ENCODE measurements at regions not wholly inside any gene's neighbourhood (a gene's known extent, or its start where the extent isn't known, plus 50 kb on each side); places are given as distances from the start of the nearest gene placed in this dataset.

DNA sequence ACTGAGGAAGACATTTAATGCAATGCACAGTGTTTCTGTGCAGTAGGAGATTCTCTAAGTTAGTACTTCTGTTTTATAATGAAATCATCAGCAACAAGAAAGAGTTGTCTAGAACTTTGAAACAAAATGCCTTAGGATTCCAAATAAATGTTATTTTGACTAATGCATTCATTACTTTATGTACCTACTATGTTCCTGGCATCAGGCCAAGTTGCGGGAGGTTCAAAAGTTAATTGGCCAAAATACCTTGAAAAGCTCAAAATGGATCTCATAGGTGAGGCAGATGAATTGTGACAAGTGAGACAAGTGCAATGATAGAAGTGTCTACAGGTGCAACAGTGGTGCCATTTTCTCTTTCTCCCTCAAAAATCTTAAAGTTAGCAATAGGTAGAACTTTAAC lies 289.4 kb downstream of the TOX3 start:
- Histone ChIP-seq H3K27me3 (ENCODE audit: insufficient read depth, low read length) (no peaks in the 10 kb centered on the region), H3K4me1 (ENCODE audit: insufficient read depth, low read length) (peaks cover 12% of the 10 kb centered on the region; the same call in 1 of the 2 replicates), H3K9me3 (ENCODE audit: insufficient read depth, low read depth, low read length) (no peaks in the 10 kb centered on the region), H3K36me3 (ENCODE audit: insufficient read depth, low read depth, low read length) (no peaks in the 10 kb centered on the region), H3K4me3 (ENCODE audit: low read length) (no peak overlapping the region), H3K27ac (ENCODE audit: low read length) (no peak overlapping the region), H3K9ac (ENCODE audit: low read depth, low read length) (no peak overlapping the region)

DNA sequence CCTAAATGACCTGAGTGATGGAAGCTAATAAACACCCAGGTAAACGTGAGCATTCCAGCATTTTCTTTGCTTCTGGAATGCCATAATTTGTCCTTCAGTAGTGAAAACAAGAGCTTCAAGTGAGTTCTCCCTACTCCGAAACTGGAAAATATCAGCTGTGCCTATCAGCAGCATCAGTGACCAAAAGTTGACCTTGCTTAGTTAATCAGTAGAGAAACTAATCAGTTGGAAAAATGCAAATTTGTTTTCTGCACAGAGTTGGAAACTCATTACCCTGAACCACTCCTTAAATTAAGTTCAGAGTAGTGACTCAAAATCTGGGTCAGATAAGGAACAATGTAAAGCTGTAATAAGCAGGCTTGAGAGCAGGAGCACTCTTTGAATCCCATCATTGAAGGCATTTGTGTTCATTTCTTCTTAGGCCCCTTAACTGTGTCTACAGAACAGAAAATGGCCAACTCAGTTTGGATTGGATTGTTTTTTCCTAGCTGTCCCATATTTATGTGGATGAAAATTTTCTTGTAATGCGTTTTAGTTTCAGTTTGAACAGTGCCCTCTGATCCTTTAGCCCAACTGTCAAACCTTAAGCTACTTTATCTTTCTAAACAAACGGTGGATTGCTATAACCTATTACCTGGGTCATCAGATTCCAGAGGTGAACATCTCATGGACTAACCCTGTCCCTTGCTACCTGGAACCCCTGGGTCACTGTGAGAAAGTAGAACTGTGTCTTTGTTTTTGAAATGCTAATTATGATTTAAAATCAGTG lies 290.4 kb downstream of the TOX3 start:
- Histone ChIP-seq H3K27ac (ENCODE audit: low read length) (no peak overlapping the region), H3K36me3 (ENCODE audit: insufficient read depth, low read depth, low read length) (no peaks in the 10 kb centered on the region), H3K9ac (ENCODE audit: low read depth, low read length) (no peak overlapping the region), H3K4me3 (ENCODE audit: low read length) (no peak overlapping the region), H3K27me3 (ENCODE audit: insufficient read depth, low read length) (no peaks in the 10 kb centered on the region), H3K9me3 (ENCODE audit: insufficient read depth, low read depth, low read length) (no peaks in the 10 kb centered on the region), H3K4me1 (ENCODE audit: insufficient read depth, low read length) (peaks cover 18% of the 10 kb centered on the region; the same call in 1 of the 2 replicates)

DNA sequence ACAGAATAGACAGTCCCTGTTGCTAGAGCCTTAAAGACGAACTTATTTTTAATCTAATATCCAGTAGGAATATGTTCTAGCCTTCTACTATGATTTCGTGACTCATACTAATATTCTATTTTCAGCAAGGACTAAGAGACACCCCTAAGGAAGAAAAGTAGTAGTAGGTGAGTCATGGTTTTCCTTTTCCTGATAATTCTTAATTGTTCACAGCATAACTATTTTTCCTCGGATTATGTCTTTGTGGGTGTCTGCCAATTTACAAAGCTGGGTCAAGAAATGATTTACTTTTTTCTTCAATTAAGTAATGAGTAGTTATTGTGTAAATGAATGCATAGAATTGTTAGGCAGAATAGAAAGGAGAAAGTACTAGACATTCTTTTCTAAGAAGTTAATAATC lies 292.2 kb downstream of the TOX3 start:
- Histone ChIP-seq H3K36me3 (ENCODE audit: insufficient read depth, low read depth, low read length) (no peaks in the 10 kb centered on the region), H3K9me3 (ENCODE audit: insufficient read depth, low read depth, low read length) (no peaks in the 10 kb centered on the region), H3K4me3 (ENCODE audit: low read length) (no peak overlapping the region), H3K9ac (ENCODE audit: low read depth, low read length) (no peak overlapping the region), H3K27ac (ENCODE audit: low read length) (no peak overlapping the region), H3K4me1 (ENCODE audit: insufficient read depth, low read length) (peaks cover 25% of the 10 kb centered on the region), H3K27me3 (ENCODE audit: insufficient read depth, low read length) (no peaks in the 10 kb centered on the region)

DNA sequence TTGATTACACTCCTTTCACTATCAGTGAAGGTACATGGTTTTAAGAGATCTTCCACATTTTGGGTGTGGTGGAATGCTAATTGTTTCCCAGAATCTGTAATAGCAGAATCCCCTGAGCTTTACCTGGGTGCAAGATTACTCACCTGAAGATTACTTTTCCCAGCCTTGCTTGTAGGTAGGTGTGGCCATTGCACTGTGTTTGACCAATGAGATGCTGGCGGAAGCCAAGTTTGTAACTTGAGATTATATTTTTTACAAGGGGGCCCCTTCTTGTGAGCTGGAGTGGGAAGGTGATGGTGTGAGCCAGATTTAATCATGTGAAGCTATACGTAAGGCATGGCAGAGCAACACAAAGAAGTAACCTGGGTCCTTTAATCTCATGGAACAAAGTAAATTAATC lies 294.3 kb downstream of the TOX3 start:
- no peaks in the 10 kb centered on the region for H3K36me3 ChIP-seq (ENCODE audit: insufficient read depth, low read depth, low read length)
- H3K4me1 ChIP-seq (ENCODE audit: insufficient read depth, low read length): peaks cover 25% of the 10 kb centered on the region
- H3K9me3 ChIP-seq (ENCODE audit: insufficient read depth, low read depth, low read length): no peaks in the 10 kb centered on the region; the same call in 1 of the 2 replicates
- H3K27me3 ChIP-seq (ENCODE audit: insufficient read depth, low read length): no peaks in the 10 kb centered on the region
- no peak overlapping the region for H3K4me3 ChIP-seq (ENCODE audit: low read length)
- no peak overlapping the region for H3K27ac ChIP-seq (ENCODE audit: low read length)
- H3K9ac ChIP-seq (ENCODE audit: low read depth, low read length): 0 out of 2 replicates have a peak overlapping the region, but pooled peaks have one; percentile 37

DNA sequence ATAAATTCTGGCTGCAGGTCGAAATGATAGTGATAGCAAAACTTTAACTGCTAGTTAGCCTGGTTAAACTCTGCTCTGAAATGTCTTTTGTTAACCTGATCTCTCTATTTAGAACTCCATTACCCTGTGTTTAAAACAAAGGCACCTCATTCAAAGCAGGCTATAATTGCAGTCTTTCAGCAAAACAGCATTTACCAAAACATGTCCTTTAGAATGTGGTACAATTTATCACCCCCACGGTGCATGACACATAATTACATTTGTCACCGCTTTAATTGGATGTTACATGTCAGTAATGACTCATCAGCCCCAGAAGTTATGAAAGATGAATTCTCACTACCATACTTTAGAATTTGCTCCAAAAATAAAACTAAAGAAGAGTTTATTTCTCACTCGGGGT lies 295.4 kb downstream of the TOX3 start:
- Histone ChIP-seq H3K4me3 (ENCODE audit: low read length) (peak overlapping the region; percentile 23; the same call in 1 of the 2 replicates), H3K9me3 (ENCODE audit: insufficient read depth, low read depth, low read length) (no peaks in the 10 kb centered on the region; the same call in 1 of the 2 replicates), H3K36me3 (ENCODE audit: insufficient read depth, low read depth, low read length) (no peaks in the 10 kb centered on the region), H3K27me3 (ENCODE audit: insufficient read depth, low read length) (no peaks in the 10 kb centered on the region), H3K9ac (ENCODE audit: low read depth, low read length) (peak overlapping the region; percentile 57; the same call in 1 of the 2 replicates), H3K27ac (ENCODE audit: low read length) (peak overlapping the region; percentile 25), H3K4me1 (ENCODE audit: insufficient read depth, low read length) (peaks cover 25% of the 10 kb centered on the region)

DNA sequence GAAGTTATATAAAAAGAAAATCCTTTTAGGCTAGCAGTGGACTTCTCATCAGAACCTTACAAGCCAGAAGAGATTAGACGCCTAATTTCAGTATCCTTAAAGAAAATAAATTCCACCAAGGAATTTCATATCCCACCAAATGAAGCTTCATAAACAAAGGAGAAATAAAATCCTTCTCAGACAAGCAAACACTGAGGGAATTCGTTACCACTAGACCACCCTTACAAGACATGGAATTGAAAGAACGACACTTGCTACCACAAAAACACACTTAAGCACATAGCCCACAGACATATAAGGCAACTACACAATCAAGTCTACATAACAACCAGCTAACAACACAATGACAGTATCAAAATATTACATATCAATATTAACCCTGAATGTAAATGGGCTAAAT lies 299.2 kb downstream of the TOX3 start:
- no peaks in the 10 kb centered on the region for H3K27me3 ChIP-seq (ENCODE audit: insufficient read depth, low read length)
- H3K27ac ChIP-seq (ENCODE audit: low read length): no peak overlapping the region
- no peak overlapping the region for H3K4me3 ChIP-seq (ENCODE audit: low read length)
- H3K4me1 ChIP-seq (ENCODE audit: insufficient read depth, low read length): peaks cover 20% of the 10 kb centered on the region
- no peak overlapping the region for H3K9ac ChIP-seq (ENCODE audit: low read depth, low read length)
- no peaks in the 10 kb centered on the region for H3K36me3 ChIP-seq (ENCODE audit: insufficient read depth, low read depth, low read length)
- no peaks in the 10 kb centered on the region; the same call in 1 of the 2 replicates for H3K9me3 ChIP-seq (ENCODE audit: insufficient read depth, low read depth, low read length)

DNA sequence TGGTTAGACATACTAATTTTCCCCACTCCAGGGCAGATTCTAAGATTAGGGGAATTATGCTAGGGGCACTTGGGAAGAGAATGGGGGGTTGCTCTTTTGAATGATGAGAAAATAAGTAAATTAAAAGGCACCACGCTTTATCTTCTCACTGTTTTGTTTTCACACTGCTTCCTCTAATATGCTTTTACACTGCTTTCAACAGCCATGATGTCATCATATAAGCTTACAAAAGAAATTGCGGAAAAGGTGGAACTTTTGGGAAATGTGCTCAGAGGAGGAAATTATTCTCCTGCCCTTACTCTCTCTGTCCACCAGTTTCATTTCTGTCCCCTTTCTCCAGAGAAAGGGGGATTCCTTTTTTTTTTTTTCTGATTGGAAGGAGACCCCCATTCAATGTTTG lies 308.2 kb downstream of the TOX3 start:
- Histone ChIP-seq H3K9me3 (ENCODE audit: insufficient read depth, low read depth, low read length) (no peaks in the 10 kb centered on the region), H3K27me3 (ENCODE audit: insufficient read depth, low read length) (no peaks in the 10 kb centered on the region), H3K4me3 (ENCODE audit: low read length) (no peak overlapping the region), H3K36me3 (ENCODE audit: insufficient read depth, low read depth, low read length) (no peaks in the 10 kb centered on the region), H3K27ac (ENCODE audit: low read length) (no peak overlapping the region), H3K9ac (ENCODE audit: low read depth, low read length) (no peak overlapping the region), H3K4me1 (ENCODE audit: insufficient read depth, low read length) (no peaks in the 10 kb centered on the region)

DNA sequence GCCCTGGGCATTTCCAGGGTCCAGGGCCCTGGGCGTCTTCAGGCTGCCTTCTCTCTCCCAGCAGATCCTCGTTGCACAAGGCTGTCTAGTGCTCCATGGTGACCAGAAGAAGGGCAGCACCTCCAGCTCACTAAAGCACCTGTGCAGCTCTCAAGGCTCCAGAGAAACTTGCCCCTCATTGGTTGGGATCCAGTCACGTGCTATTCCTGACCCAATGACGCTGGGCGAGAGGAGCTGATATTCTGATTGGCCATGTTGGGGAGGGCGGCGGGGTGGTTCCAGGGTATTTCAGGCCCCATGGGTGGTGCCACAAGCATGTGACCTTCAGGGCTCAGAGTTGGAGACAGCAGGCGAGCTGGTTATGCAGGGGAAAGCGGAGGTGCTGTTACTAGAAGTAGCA lies 309.1 kb downstream of the TOX3 start:
- H3K4me1 ChIP-seq (ENCODE audit: insufficient read depth, low read length): no peaks in the 10 kb centered on the region
- H3K9me3 ChIP-seq (ENCODE audit: insufficient read depth, low read depth, low read length): no peaks in the 10 kb centered on the region
- H3K9ac ChIP-seq (ENCODE audit: low read depth, low read length): no peak overlapping the region
- no peak overlapping the region for H3K27ac ChIP-seq (ENCODE audit: low read length)
- H3K27me3 ChIP-seq (ENCODE audit: insufficient read depth, low read length): no peaks in the 10 kb centered on the region
- no peak overlapping the region for H3K4me3 ChIP-seq (ENCODE audit: low read length)
- H3K36me3 ChIP-seq (ENCODE audit: insufficient read depth, low read depth, low read length): no peaks in the 10 kb centered on the region

DNA sequence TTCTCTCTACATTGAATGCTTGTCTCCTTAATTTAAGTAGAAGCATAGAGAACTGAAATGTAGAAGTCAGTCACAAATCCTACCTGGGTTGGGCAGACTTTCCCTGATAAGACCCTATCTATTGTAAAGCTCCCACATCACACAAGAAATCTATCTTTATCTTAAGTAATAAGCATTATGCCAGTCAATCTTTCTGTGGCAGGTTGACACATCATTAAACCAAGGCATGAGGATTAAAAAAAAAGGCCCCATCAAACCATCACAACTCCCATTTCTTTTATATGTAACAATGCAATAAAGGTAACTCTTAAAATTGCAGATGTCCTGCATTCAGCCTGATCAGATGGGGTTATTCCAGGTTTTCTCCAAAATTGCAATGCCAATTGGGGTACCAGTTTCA lies 311.8 kb downstream of the TOX3 start:
- Histone ChIP-seq H3K4me3 (ENCODE audit: low read length) (no peak overlapping the region), H3K36me3 (ENCODE audit: insufficient read depth, low read depth, low read length) (no peaks in the 10 kb centered on the region), H3K9me3 (ENCODE audit: insufficient read depth, low read depth, low read length) (no peaks in the 10 kb centered on the region), H3K4me1 (ENCODE audit: insufficient read depth, low read length) (no peaks in the 10 kb centered on the region), H3K27me3 (ENCODE audit: insufficient read depth, low read length) (no peaks in the 10 kb centered on the region), H3K9ac (ENCODE audit: low read depth, low read length) (no peak overlapping the region), H3K27ac (ENCODE audit: low read length) (no peak overlapping the region)

DNA sequence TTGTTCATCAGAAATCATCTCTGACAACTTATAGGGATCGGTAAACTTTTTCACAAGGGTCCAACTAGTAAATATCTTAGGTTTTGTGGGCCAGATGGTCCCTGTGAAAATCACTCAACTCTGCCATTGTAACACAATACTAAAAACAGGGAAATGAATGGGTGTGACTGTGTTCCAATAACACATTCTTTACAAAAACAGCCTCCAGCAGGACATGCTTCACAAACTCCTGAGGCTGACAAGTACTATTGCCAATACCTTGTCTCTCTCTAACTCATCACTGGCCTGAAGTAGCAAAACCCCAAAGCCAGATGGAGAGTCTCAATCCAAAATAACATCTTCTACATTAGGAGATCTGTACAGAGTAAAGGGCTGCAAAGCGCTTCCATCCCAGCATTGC lies 312.3 kb downstream of the TOX3 start:
- no peak overlapping the region for H3K9ac ChIP-seq (ENCODE audit: low read depth, low read length)
- H3K4me1 ChIP-seq (ENCODE audit: insufficient read depth, low read length): no peaks in the 10 kb centered on the region
- H3K27ac ChIP-seq (ENCODE audit: low read length): no peak overlapping the region
- no peaks in the 10 kb centered on the region for H3K27me3 ChIP-seq (ENCODE audit: insufficient read depth, low read length)
- no peaks in the 10 kb centered on the region for H3K9me3 ChIP-seq (ENCODE audit: insufficient read depth, low read depth, low read length)
- H3K36me3 ChIP-seq (ENCODE audit: insufficient read depth, low read depth, low read length): no peaks in the 10 kb centered on the region
- H3K4me3 ChIP-seq (ENCODE audit: low read length): no peak overlapping the region

DNA sequence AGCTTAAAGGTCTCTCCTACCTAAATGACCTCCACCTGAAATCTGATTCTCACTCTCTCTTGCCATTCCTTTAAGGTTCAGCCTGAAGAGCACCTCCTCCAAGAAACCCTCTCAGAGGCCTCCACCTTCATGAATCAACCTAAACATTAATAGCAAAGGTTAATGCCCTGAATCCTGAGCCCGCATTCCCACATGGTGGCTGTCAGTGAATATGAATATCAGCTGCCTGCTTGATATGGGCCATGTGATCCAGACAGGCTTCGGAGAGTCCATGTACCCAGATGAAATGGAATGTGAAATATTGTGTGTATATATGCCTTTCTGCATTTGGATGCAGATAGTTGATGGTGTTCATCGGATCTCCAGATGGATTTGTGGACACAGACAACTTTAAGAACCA lies 317.5 kb downstream of the TOX3 start:
- no peak overlapping the region for H3K9ac ChIP-seq (ENCODE audit: low read depth, low read length)
- no peaks in the 10 kb centered on the region for H3K4me1 ChIP-seq (ENCODE audit: insufficient read depth, low read length)
- H3K27me3 ChIP-seq (ENCODE audit: insufficient read depth, low read length): no peaks in the 10 kb centered on the region
- no peaks in the 10 kb centered on the region for H3K36me3 ChIP-seq (ENCODE audit: insufficient read depth, low read depth, low read length)
- H3K4me3 ChIP-seq (ENCODE audit: low read length): no peak overlapping the region
- no peak overlapping the region for H3K27ac ChIP-seq (ENCODE audit: low read length)
- no peaks in the 10 kb centered on the region for H3K9me3 ChIP-seq (ENCODE audit: insufficient read depth, low read depth, low read length)

DNA sequence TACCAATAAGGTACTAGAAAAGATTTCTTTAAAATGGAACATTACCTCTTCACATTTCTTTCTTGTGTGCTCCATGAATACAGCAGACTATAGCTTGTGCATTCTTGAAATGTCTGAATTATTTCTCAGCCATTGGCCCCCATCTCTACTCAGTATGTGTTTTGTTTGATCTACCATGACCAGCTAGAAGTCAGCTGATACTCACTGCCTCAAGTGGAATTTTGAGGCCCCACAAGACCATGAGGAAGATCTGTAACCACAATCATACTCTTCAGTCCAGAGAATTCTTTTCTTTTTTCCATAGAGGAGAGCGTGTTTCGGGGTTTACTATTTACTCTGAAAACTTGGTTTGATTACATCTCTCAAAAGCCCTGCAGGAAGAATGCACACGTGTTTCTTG lies 319.1 kb downstream of the TOX3 start:
- Histone ChIP-seq H3K4me1 (ENCODE audit: insufficient read depth, low read length) (no peaks in the 10 kb centered on the region), H3K27me3 (ENCODE audit: insufficient read depth, low read length) (no peaks in the 10 kb centered on the region), H3K36me3 (ENCODE audit: insufficient read depth, low read depth, low read length) (no peaks in the 10 kb centered on the region), H3K9me3 (ENCODE audit: insufficient read depth, low read depth, low read length) (no peaks in the 10 kb centered on the region), H3K27ac (ENCODE audit: low read length) (no peak overlapping the region), H3K4me3 (ENCODE audit: low read length) (no peak overlapping the region), H3K9ac (ENCODE audit: low read depth, low read length) (no peak overlapping the region)
